Endothelial cell of umbilical vein (primary cell): ENCODE measurements at regions not wholly inside any gene's neighbourhood (a gene's known extent, or its start where the extent isn't known, plus 50 kb on each side); places are given as distances from the start of the nearest gene placed in this dataset.

ENCODE experiments used
- BruUV-seq: library from RNA; stranded (reverse); fragments of 400-500 nt; replicated peaks from 2 replicates; lab custom pipeline; 2021; lab: Mats Ljungman, UMichigan
- CTCF ChIA-PET: fragments of 300-600, 350-600 bp; sonication (Branson Sonifier 250); formaldehyde crosslinking; loops from one replicate; lab custom pipeline; 2021; ENCODE audit warnings: antibody characterized with exemption, inconsistent platforms; lab: Charles Lee
- POLR2A ChIA-PET: fragments of 300-600, 350-600 bp; sonication (Branson Sonifier 250); formaldehyde crosslinking; loops from one replicate; lab custom pipeline; 2021; ENCODE audit warnings: antibody characterized with exemption, inconsistent platforms; lab: Charles Lee
- DNase-seq: peaks from one replicate; pipeline ENCODE4 v3.0.0-alpha.2; 2011; ENCODE audit warnings: low read depth, low spot score
- FAIRE-seq: peaks from 2 replicates; lab custom pipeline; 2011; peaks lifted over from hg19 to GRCh38; lab: Jason Lieb, UNC
- H2AFZ ChIP-seq: 2 replicates; pipeline ENCODE4 v1.6.0; 2012; ENCODE audit warnings: low read depth, low read length, control low read depth, inconsistent platforms
- H3K27ac ChIP-seq: 2 replicates; pipeline ENCODE4 v1.5.1; 2011; ENCODE audit warnings: low read depth, mild to moderate bottlenecking, control low read depth, low read length, moderate library complexity; ENCODE audit not compliant: insufficient read depth
- H3K27me3 ChIP-seq, 2 experiments: 2 replicates each; pipeline versions ENCODE4 v1.6.0 to v1.6.1; 2011; ENCODE audit warnings: low read length in 2 of 2, mixed read lengths in 1 of 2; ENCODE audit not compliant: control insufficient read depth in 2 of 2, insufficient read depth in 2 of 2
- H3K36me3 ChIP-seq, 2 experiments: 2 replicates in 1 of 2; 3 replicates in 1 of 2; pipeline ENCODE4 v1.5.1; 2011; ENCODE audit warnings: low read length in 2 of 2, mild to moderate bottlenecking in 1 of 2, moderate library complexity in 1 of 2; ENCODE audit not compliant: control insufficient read depth in 2 of 2, insufficient read depth in 2 of 2; ENCODE audit errors: extremely low read depth in 1 of 2
- H3K4me1 ChIP-seq: 3 replicates; pipeline ENCODE4 v1.5.1; 2011; ENCODE audit warnings: mild to moderate bottlenecking, low read length; ENCODE audit not compliant: control insufficient read depth, insufficient read depth; ENCODE audit errors: extremely low read depth
- H3K4me2 ChIP-seq: 2 replicates; pipeline ENCODE4 v1.6.1; 2011; ENCODE audit warnings: low read length, control low read depth, mixed read lengths; ENCODE audit not compliant: insufficient read depth
- H3K4me3 ChIP-seq, 3 experiments: fragments of 200-600 bp in 1 of 3; sonication (generic), shearing (Covaris generic) in 1 of 3; replicated peaks in 1 of 3; 2 replicates each; pipeline ENCODE4 v1.5.1; 2011 to 2016; ENCODE audit warnings: control low read depth in 3 of 3, low read length in 3 of 3, mild to moderate bottlenecking in 2 of 3, inconsistent platforms in 1 of 3, low read depth in 1 of 3, moderate library complexity in 1 of 3; ENCODE audit not compliant: insufficient read depth in 1 of 3
- H3K79me2 ChIP-seq: 2 replicates; pipeline ENCODE4 v1.6.0; 2012; ENCODE audit warnings: low read length, inconsistent platforms; ENCODE audit not compliant: control insufficient read depth, insufficient read depth
- H3K9ac ChIP-seq: replicated peaks from 2 replicates; pipeline ENCODE3; 2011; ENCODE audit warnings: low read length, control low read depth; ENCODE audit not compliant: insufficient read depth; ENCODE audit errors: extremely low read depth
- H3K9me1 ChIP-seq: replicated peaks from 3 replicates; pipeline ENCODE4 v1.6.0; 2011; ENCODE audit warnings: mild to moderate bottlenecking, low read length; ENCODE audit not compliant: control insufficient read depth, insufficient read depth; ENCODE audit errors: extremely low read depth
- H3K9me3 ChIP-seq: replicated peaks from 2 replicates; pipeline ENCODE4 v1.5.1; 2012; ENCODE audit warnings: low read length, inconsistent platforms; ENCODE audit not compliant: control insufficient read depth, insufficient read depth
- H4K20me1 ChIP-seq: replicated peaks from 2 replicates; pipeline ENCODE3; 2011; ENCODE audit warnings: mild to moderate bottlenecking, low read length; ENCODE audit not compliant: control insufficient read depth, insufficient read depth; ENCODE audit errors: extremely low read depth
- CTCF ChIP-seq, 2 donors: IDR thresholded peaks; 1 replicate in 1 of 2; 2 replicates in 1 of 2; pipeline ENCODE4 v1.5.1; 2011; ENCODE audit warnings: low read length in 2 of 2, mild to moderate bottlenecking in 2 of 2, moderate library complexity in 2 of 2, control low read depth in 1 of 2, inconsistent platforms in 1 of 2, low read depth in 1 of 2; ENCODE audit not compliant: insufficient read depth in 1 of 2; ENCODE audit errors: extremely low read depth in 1 of 2
- EZH2 ChIP-seq: IDR thresholded peaks from 2 replicates; pipeline ENCODE4 v1.6.1; 2012; ENCODE audit warnings: borderline replicate concordance, low read depth, mild to moderate bottlenecking, moderate library complexity, low read length, inconsistent platforms; ENCODE audit not compliant: severe bottlenecking
- FOS ChIP-seq: IDR thresholded peaks from 2 replicates; pipeline ENCODE4 v1.6.1; 2011; ENCODE audit warnings: mild to moderate bottlenecking, low read length, moderate library complexity, borderline replicate concordance; ENCODE audit not compliant: insufficient read depth
- GATA2 ChIP-seq: IDR thresholded peaks from 2 replicates; pipeline ENCODE4 v1.7.0; 2011; ENCODE audit warnings: low read depth, mild to moderate bottlenecking, moderate library complexity, mixed read lengths, low read length; ENCODE audit not compliant: insufficient read length, insufficient read depth
- JUN ChIP-seq: IDR thresholded peaks from 2 replicates; pipeline ENCODE4 v1.6.1; 2011; ENCODE audit warnings: borderline replicate concordance, low read depth; ENCODE audit not compliant: insufficient read length, insufficient read depth
- MAX ChIP-seq: IDR thresholded peaks from 2 replicates; pipeline ENCODE4 v1.6.1; 2011; ENCODE audit not compliant: insufficient read depth, insufficient read length
- MYC ChIP-seq: IDR thresholded peaks from one replicate; pipeline ENCODE4 v1.6.1; 2011; ENCODE audit warnings: mild to moderate bottlenecking, low read depth, low read length
- POLR2A ChIP-seq: IDR thresholded peaks from 2 replicates; pipeline ENCODE4 v1.6.1; 2012; ENCODE audit warnings: low read depth, mild to moderate bottlenecking, control low read depth, low read length
- POLR2AphosphoS5 ChIP-seq: IDR thresholded peaks from 2 replicates; pipeline ENCODE4 v1.6.1; 2012; ENCODE audit warnings: low read depth, mild to moderate bottlenecking, control low read depth, low read length, moderate library complexity; ENCODE audit not compliant: insufficient read depth
- dilution Hi-C: fragments of 300-500 bp; cut with MboI; formaldehyde crosslinking; loops from one replicate; pipeline ENCODE4 v1.15.0; 2019; ENCODE audit warnings: low sequenced_read_pairs; ENCODE audit not compliant: extremely low pct_ligation_motif_present
- intact Hi-C: fragments of 100-400 bp; cut with micrococcal nuclease; formaldehyde crosslinking; loops from one replicate; pipeline ENCODE4 v1.10.0; 2022

GRCh38 chr2:78782196-78782595, 243.3 kb upstream of the REG3G start:
- Histone ChIP-seq H3K9me3 (no peaks in the 10 kb centered on the region), H3K9ac (no peak overlapping the region), H2AFZ (no peak overlapping the region), H4K20me1 (no peaks in the 10 kb centered on the region), H3K36me3 (no peaks in the 10 kb centered on the region), H3K79me2 (no peaks in the 10 kb centered on the region), H3K9me1 (no peaks in the 10 kb centered on the region), H3K4me3 (no peak overlapping the region), H3K27ac (no peak overlapping the region), H3K4me2 (no peak overlapping the region), H3K27me3 (no peaks in the 10 kb centered on the region), H3K4me1 (no peaks in the 10 kb centered on the region)
- intact Hi-C loops (no loop called here), dilution Hi-C loops (no loop called here)
- BruUV-seq, result no TSS peak
- ChIA-PET POLR2A (no interaction called here), CTCF (no interaction called here)
- no peak for FAIRE-seq
- TF ChIP-seq FOS (no peak), CTCF (IDR thresholded peaks at IDR 0.05; ENCODE audit: extremely low read depth in 1 of 2, insufficient read depth in 1 of 2, low read depth in 1 of 2, low read length in 2 of 2) (no peak), MYC (no peak), POLR2A (no peak), MAX (no peak), EZH2 (no peak), POLR2AphosphoS5 (no peak), JUN (no peak), GATA2 (no peak)
- no peak for DNase-seq
